Fibroblast of mammary gland (primary cell): ENCODE measurements at regions not wholly inside any gene's neighbourhood (a gene's known extent, or its start where the extent isn't known, plus 50 kb on each side); places are given as distances from the start of the nearest gene placed in this dataset.

Source experiments
- DNase-seq: peaks from one replicate; pipeline ENCODE4 v3.0.0-alpha.2; 2010; ENCODE audit warnings: low read depth
- H3K4me3 ChIP-seq: 2 replicates; pipeline ENCODE4 v1.5.1; 2011; ENCODE audit warnings: low read depth, mild to moderate bottlenecking, low read length, moderate library complexity; ENCODE audit not compliant: control insufficient read depth
- CTCF ChIP-seq: conservative IDR thresholded peaks from 2 replicates; pipeline ENCODE4 v1.5.1; 2011; ENCODE audit warnings: low read depth, low read length, inconsistent platforms; ENCODE audit not compliant: control insufficient read depth, insufficient read depth

GRCh38 chr6:165008971-165009370 is 300.4 kb downstream of the C6orf118 start:
- DNase-seq: no peak
- H3K4me3 ChIP-seq: no peak overlapping the region
- no peak for TF ChIP-seq CTCF

- no peak for TF ChIP-seq CTCF
- no peak for DNase-seq
- H3K4me3 ChIP-seq: no peak overlapping the region
These were observed 306.5 kb downstream of the C6orf118 start for GRCh38 chr6:165002866-165003265.

- no peak for DNase-seq
- no peak for TF ChIP-seq CTCF
- no peak overlapping the region for H3K4me3 ChIP-seq
These were observed 307.0 kb downstream of the C6orf118 start for GRCh38 chr6:165002358-165002757.

- no peak overlapping the region for H3K4me3 ChIP-seq
- TF ChIP-seq CTCF: no peak
- no peak for DNase-seq
These were observed 307.8 kb downstream of the C6orf118 start for GRCh38 chr6:165001502-165002157.

GRCh38 chr6:164998297-164998696 is 311.1 kb downstream of the C6orf118 start:
- TF ChIP-seq CTCF: no peak
- no peak overlapping the region for H3K4me3 ChIP-seq
- DNase-seq: no peak

- no peak for TF ChIP-seq CTCF
- DNase-seq: no peak
- no peak overlapping the region for H3K4me3 ChIP-seq
These were observed 312.6 kb downstream of the C6orf118 start for GRCh38 chr6:164996838-164997237.

GRCh38 chr6:164991573-164991972 is 317.8 kb downstream of the C6orf118 start:
- TF ChIP-seq CTCF: no peak
- DNase-seq: no peak
- no peak overlapping the region for H3K4me3 ChIP-seq
